ENCODE measurements at regions not wholly inside any gene's neighbourhood (a gene's known extent, or its start where the extent isn't known, plus 50 kb on each side); places are given as distances from the start of the nearest gene placed in this dataset.
"Not testable (repeated sequence)": the region's sequence is repeated elsewhere in the genome, so short reads cannot be mapped to it uniquely, and the experiment has no call there.

DNA sequence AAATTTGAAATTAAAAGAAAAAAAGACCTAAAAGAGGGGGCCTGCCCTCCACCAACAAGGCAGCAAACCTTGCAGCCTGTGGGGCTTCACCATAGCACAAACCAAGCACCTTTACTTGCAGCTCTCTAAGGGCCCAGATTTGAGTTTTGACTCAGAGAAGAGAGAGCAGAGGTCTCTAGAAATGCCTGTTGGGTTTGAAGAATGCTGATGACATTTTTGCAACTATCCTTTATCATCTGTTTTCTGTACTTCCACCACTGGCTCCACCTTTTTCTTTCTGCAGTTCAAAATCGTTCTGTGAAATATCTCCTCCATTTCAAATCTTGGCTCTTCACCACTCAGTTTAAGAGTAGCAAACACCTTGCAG is 83.8 kb upstream of the HMGA2 start:
- FAIRE-seq, result no peak

- FAIRE-seq, result no peak
These were observed 83.2 kb upstream of the HMGA2 start for GRCh38 chr12:65740873-65741600.

DNA sequence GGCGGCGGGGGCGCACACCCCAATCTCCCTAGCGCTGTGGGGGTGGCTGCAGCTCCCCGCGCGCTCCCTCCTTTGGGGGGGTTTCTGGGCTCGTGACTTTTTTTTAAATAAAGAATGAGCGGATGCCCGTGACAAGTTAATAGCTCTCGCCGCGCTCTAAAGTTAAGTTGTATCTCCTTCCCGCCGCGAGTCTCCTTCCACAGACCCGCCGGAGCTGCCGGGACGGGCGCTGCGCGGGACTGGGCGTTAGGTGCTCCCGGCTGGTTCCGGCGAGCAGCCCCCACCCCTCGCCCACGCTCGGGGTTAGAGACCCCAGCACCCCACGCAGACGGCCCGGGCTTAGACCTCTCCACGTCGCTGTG is 82.6 kb upstream of the HMGA2 start:
- no peak for FAIRE-seq

DNA sequence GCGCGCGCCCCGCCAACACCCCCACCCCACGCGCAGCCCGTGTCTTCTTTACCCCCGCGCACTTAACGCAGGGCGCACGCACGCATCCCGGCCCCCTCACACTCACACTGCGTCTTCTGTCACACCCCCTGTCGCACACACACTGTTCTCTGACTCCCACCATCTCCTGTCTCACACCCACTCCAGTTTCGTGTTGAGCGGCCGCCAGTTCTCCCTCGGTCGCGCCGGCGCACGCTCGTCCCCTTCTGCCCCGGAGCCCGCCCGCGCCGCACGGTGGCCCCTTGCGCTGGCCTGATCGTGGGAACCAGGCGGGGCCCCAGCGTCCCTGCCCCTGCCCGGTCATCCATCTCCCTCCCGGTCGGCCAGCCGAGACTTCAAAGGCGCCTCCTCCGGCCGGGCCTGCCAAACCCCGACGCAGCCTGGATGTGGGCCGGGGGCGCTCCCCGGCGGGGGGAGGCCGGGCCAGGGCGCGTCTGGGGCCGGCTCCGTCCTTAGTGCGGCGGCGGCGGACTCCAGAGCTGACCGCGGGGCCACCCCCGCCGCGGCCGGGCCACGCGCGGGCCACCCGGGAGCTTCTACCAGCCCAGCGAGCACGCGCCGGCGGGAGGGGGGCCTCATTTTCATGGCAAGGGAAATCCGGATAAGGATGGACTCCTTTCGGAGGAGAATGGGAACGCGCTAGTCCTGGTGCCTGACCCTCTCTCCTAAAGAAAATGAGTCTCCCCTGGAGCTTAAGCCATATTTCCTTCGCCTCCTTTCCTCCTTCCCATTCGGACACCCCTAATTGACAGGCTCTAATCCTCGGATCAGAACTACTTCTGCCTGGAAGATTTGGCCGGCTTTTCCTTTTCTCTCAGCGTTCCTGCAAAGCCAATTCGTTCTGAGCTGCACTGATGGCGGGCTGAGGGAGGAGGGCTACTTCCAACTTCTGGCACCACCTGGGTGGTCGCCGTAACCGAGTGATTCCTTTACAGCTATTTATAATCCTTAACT is 82.0 kb upstream of the HMGA2 start:
- no peak for FAIRE-seq

- FAIRE-seq, result not testable (repeated sequence)
These were observed 79.9 kb upstream of the HMGA2 start for GRCh38 chr12:65744236-65744840.

GRCh38 chr12:65747338-65747737 is 76.9 kb upstream of the HMGA2 start:
- no peak for FAIRE-seq

- no peak for FAIRE-seq
These were observed 76.0 kb upstream of the HMGA2 start for GRCh38 chr12:65748332-65748731.

GRCh38 chr12:65754290-65754689 is 70.0 kb upstream of the HMGA2 start:
- FAIRE-seq, result no peak

- FAIRE-seq, result no peak
These were observed 69.3 kb upstream of the HMGA2 start for GRCh38 chr12:65754744-65755595.

- FAIRE-seq, result no peak
These were observed 68.7 kb upstream of the HMGA2 start for GRCh38 chr12:65755596-65755978.

DNA sequence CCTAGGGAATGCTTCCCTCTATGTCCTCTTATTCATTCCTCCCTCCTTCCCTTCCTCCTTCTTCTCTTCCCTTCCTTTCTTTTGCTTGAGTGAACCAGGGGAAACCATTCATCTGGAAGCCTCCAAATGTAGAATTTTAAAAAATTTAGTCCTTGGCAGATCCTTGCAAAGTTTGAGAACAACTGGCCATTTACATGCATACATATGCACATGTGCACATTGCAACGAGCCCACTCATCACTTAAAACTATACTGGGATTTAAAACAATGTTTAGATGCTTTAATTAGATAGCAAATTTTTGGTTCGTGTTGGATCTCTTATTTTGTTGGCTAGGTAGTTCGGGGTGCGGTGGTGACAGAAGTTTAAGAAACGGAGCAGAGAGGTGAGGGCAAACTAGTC is 68.0 kb upstream of the HMGA2 start:
- FAIRE-seq, result no peak

DNA sequence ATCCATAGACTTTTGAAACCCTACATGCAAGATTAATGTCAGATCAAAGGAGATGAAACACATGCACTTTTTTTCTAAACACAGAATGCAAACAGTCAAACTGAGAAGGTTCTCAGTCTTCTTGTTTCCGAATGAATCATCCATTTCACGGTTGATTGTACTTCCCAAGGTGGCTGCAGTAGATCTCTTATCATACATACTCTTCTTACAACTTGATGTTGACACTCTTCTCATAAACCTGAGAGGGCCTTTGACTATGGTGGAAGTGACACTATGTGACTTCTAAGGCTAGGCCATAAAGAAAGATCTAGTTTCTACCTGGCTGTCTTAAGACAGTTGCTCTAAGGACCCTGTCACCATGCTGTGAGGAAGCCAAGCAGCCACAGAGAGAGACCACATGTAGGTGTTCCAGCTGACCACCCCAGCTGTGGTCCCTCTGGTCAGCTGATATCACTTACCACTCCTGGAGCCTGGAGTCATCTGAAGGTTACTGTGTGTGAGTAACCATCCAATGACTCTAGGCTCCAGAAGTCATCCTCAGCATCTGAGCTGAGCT is 67.2 kb upstream of the HMGA2 start:
- no peak for FAIRE-seq

DNA sequence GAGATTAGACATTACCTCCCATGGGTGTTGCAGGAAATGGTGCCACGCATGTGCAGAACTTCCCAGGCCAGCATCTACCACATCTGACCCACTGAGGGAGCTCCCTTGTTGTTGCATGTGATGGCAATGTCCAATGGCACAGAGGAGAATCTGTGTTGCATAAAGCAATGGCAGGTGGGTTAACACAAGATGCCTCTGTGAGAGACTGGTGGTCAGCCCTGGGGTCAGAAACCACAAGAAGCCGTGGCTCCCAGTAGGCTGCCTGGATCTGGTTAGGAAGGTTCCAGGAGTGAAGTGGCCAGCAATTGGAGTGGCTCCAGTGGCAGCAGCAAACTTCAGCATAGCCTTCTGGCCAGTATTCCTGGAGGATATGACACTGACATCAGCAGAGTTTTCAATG is 65.9 kb upstream of the HMGA2 start:
- no peak for FAIRE-seq

DNA sequence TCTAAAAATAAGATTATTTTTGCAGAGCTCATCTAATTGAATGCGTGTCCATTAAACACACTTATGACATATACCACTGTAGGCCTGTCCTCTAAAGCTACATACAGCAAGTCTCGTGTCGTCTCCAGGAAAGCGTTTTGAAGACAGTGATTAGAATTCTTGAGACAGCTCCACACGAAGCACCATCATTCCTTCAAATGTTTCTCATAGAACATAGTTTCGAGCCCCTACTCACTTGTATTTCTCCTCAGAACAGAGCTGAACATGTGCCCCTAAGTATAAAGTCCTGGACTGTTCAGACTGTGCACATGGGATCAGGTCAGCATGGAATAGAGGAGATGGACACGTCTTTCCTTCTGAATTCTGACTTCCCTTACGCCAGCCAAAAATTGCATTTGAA is 64.5 kb upstream of the HMGA2 start:
- FAIRE-seq, result no peak

GRCh38 chr12:65761301-65761700 is 63.0 kb upstream of the HMGA2 start:
- no peak for FAIRE-seq

GRCh38 chr12:65764325-65764724 is 60.0 kb upstream of the HMGA2 start:
- no peak for FAIRE-seq

- no peak for FAIRE-seq
These were observed 58.9 kb upstream of the HMGA2 start for GRCh38 chr12:65765436-65765813.

GRCh38 chr12:65769880-65770279 is 54.4 kb upstream of the HMGA2 start:
- no peak for FAIRE-seq
